Fibroblast of peridontal ligament (primary cell): ENCODE measurements at regions not wholly inside any gene's neighbourhood (a gene's known extent, or its start where the extent isn't known, plus 50 kb on each side); places are given as distances from the start of the nearest gene placed in this dataset.
A peak's percentile ranks its signal among the peaks of the same experiment; 100 is the strongest.

Experiments
- DNase-seq: peaks from one replicate; pipeline ENCODE4 v3.0.0-alpha.2; 2010; ENCODE audit errors: extremely low read depth

DNA sequence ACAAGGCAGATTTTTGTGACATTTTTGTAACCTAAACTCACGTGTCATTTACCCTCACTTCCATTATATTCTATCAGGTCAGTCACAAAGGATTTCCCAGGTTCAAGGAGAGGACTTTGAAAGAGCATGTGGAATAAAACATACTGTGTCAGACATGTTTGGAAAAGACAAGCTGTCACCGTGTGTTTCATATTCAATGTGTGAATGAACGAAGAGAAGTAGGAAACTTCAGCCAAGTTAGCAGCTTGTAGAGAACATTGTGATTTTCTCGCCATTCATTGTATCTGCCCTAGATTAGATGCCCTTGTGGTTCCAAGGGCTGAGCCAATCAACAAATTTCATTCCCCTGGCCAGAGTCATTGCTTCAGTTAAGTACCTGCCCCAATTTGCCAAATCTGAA lies 2288.9 kb upstream of the PCDH20 start:
- DNase-seq: no peak

DNA sequence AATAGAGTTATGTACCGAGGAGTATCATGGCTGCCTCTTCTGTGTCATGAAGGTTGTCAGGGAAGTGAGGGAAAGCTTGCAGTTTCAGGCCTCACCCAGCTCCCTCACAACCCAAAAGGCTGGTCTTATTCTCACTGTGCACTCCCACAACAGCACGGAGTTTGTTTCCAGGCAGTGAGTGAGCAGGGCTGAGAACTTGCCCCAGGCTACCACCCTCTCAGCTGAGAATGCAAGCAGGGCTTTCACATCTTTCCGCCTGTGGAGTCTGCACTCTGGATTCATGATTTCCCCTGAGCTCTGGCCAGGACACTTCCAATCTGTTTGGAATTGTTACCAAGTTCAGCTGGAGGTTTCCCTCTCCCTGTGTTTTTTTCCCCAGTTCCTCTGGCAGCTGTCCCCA lies 2284.7 kb upstream of the PCDH20 start:
- DNase-seq: no peak

DNA sequence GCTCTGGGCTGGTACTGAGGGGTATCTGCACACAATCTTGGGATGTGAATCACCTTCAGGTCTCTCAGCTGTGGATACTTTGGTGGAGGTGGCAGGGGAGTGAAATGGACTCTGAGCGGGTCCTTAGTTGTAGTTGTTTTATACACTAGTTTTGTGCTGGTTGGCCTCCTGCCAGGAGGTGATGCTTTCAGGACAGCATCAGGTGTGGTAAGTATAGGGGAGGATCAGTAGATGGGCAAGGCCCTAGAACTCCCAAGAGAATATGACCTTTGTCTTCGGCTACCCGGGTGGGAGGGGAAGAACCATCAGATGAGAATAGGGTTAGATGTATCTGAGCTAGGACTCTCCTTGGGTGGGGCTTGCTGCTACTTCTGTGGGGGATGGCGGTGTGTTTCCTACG lies 2284.3 kb upstream of the PCDH20 start:
- no peak for DNase-seq

DNA sequence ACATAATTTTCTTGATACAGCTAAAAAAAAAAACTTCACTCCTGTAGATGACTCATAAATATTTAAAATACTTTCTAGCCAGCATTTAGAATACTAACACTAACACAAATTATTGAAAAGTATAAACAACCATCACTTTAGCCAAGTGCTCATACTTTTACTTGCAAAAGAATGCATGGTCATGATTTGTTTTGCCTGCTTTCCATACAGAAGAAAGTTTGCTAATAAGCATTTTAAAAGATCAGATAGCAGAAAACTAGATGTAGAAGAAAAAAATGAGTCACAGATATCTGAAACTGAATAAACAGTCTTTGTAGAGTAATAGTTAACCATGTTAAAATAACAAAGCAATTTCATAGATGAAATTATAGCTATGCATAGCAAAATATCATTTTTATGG lies 2280.4 kb upstream of the PCDH20 start:
- DNase-seq: peak; percentile 74

DNA sequence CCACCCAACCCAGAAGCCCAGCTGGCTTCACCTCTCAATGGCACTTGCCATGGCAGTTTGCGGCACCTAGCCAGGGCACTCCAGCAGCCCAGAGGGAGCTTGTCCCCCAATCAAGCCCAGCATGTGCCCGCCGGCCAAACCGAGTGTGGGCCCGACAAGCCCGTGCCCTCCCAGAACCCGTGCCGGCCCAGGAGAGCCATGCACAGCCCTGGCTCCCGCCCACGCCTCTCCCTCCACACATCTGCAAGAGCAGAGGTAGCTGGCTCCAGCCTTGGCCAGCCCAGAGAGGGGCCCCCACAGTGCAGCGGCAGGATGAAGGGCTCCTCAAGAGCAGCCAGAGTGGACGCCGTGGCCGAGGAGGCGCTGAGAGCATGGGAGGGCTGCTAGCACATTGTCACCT lies 2278.0 kb upstream of the PCDH20 start:
- DNase-seq: no peak

DNA sequence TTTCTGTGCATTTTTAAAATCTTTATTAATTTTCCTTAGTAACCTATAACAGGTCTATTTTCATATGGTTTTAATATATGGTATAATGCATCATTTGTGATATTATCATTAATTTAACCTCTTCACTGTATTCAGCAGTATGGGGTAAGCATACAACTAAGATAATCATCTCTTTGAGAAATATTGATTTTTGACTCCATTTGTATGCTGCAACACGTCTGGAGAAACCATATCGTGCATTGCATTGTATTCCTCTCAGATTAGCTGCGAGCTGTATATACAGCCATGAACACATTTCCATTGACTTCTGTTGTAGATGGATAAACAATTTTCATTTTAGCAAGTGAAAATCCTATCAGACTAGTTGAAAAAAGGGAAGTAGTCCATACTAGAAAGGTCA lies 2275.8 kb upstream of the PCDH20 start:
- DNase-seq: no peak

DNA sequence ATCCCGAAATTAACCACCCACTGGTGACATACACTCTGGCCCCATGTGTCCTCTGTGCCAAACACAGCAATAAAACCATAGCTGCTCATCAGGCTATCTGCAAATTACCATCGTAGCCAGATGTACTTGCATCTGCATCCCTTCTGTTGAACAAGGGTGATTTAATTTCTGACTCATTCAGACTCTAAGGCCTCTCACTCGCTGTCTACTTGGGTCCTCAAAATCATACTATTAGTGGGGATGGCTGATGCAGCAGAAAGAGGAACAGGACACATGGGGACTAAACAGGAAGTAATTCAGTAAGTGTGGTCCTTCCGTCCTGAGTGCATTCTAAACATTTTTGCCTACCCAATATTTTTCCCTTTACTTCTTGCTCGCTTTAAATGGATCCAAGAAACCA lies 2275.0 kb upstream of the PCDH20 start:
- no peak for DNase-seq

DNA sequence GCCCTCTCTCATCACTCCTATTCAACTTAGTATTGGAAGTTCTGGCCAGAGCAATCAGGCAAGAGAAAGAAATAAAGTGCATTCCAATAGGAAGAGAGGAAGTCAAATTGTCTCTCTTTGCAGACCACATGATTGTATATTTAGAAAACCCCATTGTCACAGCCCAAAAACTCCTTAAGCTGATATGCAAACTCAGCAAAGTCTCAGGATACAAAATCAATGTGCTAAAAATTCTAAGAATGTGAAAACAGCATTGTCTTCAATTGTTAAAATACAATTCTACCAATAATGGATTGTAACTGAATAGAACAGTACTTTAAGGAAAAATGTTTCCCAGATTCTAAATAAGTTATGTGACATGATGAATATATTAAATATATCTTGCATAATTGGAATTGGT lies 2269.2 kb upstream of the PCDH20 start:
- no peak for DNase-seq

DNA sequence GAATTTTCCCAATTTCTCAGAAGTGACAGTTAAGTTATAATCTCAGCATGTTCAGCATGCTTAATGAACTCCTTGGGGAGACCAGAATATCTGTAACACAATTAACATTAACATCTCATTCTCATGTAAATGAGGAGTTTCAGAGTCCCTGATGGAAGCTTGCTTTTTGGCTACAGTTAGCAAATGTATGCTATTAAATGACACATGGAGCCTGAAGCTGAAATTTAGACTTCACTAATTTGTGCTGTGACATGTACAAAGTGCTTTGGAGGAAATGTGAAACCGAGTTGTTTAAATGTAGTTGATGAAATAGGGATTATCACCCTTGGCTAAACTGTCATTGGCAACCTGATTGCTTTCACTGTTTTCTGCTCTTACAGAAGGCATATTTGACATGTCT lies 2265.1 kb upstream of the PCDH20 start:
- DNase-seq: no peak

DNA sequence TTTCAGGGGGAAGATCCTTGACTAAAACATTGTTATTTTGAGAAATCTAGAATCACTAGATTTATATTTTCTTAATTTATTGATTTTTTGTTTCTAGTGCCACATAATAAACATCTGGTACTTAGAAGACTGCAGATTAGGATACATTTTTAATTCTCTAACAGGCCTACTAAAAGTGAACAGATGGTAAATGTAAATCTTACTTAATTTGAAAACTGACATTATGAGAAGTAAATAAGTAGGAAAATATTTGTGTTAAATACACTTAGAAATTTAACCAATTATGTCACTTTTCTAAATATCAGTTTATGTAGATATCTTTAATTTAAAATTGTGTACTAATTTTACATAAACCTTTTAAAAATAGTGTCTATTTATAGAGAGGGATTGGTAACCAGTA lies 2255.6 kb upstream of the PCDH20 start:
- DNase-seq: no peak

DNA sequence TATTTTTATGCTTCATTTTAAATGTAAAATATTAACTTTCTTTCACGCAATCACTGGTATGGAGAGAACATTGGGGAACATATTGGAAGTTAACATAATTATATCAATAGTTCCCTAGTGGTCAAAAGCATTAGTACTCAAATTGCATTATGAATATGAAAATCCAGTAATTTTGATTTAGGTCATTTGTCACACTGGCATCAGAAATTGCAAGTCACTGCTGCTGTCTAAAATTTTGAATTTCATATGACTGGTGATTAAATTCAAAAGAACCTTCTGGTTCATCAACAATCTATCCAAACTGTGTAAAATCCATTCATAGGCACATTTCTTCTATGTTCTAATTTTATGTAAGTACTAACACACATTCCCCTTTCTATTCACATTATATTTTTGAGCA lies 2235.7 kb upstream of the PCDH20 start:
- no peak for DNase-seq

DNA sequence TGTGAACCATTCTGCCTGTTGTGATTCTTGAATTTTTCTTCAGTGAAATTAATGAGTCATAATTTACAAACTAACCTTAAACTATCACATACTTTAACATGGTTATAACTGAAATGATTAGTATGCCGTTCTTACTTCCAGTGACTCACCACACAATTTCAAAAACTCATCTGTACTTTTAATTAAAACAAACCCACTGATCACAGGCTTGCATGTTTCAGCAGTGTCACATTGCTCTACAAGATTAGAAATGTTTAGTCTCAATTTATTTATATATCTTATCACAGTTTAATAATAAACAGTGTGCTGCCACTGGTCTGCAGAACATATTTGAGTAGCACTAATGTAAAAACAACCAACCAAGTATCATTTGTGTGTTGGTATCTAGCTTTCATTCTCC lies 2227.9 kb upstream of the PCDH20 start:
- no peak for DNase-seq

DNA sequence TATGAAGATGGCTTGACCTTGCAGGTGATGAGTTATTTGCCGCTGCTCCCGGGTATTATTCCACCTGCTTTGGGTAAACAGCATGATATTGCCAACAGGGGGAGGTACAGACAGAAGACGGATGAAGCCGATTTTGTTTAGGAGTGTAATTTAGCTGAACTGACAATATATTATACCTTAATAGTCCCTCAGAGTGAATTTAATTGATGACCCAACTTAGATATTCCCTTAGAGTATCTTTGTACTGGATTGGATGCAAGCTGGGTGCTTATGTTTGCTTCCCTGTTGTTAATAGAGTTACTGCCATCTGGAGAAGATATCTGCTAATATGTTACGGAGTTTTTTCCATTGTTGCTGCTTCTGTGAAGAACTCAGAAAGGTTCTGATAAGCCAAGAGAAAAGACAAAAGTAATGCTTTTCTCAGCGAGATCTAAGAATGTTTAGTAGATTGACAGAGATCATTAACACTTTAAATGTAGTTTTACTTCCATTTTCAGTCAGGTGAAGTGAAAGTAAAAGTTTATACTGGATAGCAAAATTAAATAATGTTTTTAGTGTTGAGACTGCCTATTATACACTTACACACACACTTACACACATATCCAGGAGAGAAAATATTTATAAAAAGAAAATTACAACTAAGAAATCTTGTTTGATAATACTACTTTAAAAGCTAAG lies 2220.8 kb upstream of the PCDH20 start:
- DNase-seq: peak; percentile 29

DNA sequence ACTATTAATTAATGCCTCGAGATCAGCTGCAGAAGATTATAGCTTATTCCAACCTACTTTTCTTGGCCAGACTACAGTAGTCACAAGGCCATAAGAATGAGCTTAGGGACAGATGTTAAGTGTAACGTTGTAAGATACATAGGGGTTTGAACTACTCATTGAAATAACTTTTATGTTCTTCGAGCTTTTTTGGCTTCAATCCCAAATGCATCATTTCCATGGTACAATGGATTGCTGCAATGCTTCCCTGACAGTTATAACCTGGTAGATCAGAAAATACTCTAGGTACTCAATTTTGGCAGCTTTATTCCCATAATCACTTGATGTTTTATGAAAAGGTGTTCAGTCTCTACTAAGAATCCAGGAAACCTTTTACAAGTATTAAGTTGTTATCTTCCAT lies 2216.7 kb upstream of the PCDH20 start:
- no peak for DNase-seq

DNA sequence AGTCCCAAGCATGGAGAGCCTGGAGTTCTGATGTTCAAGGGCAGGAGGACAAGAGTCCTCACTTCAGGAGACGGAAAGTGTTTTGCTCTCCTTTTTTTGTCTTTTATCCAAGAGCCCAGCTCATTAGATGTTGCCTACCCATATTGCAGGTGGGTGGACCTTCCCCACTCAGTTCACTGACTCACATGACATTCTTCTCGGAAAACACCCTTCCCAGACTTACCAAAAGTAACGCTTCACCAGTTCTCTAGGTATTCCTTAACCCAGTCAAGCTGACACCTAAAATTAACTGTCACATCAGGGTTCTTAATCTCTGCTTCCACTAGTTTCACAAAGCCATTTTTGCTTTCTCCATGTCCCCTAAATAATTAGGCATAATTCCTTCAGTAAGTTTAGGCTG lies 2215.4 kb upstream of the PCDH20 start:
- DNase-seq: no peak

DNA sequence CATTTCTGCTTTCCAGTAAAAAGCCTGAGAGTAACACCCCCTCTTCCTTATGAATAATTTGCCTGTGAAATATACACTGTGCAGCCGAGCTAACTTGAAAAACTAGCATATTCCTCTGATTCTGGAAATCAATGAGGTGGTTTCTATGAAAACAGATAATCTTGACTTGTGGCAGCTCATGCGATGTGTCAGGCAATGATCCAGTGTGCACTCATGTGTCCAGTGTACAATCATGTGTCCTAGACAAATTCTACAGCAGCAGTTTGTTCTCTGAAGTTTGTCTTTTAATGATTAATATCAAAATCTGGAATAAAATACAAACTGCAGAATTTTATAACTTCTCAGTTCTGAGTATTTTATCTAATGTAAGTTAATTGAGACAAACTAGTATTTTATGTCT lies 2213.9 kb upstream of the PCDH20 start:
- DNase-seq: no peak

DNA sequence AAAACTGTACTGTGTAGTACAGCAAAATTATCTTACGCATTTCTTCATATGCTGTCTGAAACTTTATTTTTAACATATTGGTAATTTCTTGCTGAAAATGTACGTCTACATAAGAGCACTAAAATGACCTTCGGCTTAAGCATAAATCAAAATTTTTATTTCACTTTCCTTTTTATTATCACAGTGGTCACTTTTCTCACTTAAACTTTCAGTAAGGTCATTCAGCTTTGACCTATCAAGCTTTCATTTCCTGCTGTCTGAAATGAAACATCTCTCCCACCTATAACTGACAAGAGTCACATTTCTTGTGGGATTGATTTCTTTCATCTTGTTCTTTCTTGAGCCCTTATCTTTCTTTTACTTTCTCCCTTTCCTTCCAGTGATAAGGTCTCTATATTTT lies 2212.7 kb upstream of the PCDH20 start:
- DNase-seq: no peak

DNA sequence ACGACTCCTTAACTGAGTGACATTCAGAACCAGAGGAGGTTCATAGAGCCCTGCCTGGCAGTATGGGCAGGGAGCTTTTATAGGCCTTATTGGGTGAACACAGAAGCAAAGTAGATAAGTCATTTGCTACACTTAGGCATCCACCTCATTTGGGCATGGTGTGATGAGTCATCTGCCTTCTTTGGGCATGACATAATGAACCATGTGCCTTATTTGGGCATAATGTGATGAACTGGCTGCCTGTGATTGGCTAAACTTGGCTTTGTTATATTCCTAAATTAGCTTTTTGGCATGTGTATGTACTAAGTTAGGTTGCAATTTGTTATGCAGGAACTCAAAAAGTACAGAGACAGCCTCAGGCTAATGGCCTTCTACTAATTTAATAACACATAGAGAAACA lies 2210.2 kb upstream of the PCDH20 start:
- DNase-seq: peak; percentile 12

DNA sequence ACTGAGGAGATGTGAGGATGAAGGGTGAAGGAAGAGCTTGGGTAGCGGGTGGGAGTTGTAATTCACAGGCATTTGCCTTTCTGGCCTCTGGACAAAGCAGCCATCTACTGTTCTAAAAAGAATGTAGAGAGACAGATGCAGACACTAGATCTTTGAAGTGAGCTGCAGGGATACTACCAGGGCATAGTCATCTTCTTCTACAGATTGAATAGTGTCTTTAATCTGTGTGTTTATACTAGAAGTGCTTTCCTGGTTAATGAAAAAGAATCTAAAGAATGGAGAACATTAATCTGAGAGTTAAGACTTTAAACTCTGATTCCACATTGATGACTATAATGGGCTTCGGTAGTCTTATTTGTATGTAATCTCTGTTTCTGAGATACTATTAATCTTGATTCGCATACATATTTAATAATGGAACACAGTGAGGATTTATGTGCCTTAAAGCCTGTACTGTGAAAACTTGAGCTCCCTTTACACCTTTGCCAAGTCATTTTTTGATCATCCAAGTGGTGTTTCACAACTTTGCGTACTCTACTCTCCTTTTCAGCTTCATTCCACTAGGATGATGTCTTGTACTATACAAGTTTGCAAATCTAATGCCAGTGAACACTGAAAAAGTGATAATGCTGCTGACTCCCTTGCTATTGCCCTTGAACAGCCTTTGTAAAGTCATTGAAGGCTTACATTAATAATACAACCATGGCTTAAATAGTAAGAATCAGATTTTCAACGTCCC lies 2199.4 kb upstream of the PCDH20 start:
- no peak for DNase-seq

DNA sequence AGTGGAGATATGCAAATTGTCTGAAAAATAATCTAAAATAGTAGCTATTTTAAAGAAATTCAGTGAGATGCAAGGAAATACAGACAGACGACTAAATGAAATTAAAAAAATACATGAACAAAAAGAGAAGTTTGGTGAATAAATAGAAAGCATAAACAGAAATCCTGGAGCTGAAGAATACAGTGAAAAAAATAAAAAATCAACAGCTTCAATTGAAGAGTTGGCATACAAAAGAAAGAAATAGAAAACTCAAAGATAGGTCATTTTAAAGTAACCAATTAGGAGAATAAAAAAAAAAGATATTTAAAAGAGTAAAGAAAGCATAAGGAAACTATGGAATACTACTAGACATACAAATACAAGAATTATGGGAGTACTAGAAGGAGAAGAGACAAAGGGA lies 2191.5 kb upstream of the PCDH20 start:
- DNase-seq: no peak

DNA sequence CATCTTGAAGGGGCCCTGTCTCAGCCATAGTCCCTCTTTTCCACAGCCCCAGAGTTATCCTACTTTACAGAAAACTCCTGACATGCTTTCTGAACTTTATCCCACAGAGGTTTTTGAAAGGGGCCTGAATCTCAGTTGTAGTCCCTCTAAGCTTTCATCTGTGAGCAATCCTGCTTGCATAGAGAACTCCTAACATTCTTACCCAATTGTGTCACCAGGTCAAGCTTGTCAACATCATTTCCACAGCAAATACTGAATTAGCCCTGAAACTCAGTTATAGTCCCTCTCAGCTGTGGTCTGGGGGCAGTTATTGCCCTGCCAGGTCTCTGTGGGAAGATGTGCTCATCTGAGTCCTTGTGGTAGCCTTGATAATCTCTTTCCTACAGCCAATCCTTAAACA lies 2190.3 kb upstream of the PCDH20 start:
- no peak for DNase-seq

DNA sequence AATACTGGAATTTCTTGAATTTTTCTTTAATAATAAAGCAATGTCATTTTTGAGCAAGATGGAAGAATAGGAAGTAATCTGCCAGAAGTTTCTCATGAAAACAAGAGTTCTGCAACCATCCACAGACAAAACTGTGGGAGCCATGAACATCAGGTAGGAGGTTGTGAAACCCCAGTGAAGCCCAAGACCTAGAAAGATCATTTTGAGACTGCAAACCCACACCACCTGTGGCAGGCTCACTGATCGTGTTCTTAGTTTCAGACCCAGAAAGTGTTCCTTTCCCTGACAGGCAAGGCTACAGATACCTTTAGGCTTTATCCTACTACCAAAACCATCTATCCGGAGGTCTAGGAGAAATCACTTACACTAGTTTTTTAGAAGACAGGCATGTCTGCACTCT lies 2189.8 kb upstream of the PCDH20 start:
- DNase-seq: no peak

DNA sequence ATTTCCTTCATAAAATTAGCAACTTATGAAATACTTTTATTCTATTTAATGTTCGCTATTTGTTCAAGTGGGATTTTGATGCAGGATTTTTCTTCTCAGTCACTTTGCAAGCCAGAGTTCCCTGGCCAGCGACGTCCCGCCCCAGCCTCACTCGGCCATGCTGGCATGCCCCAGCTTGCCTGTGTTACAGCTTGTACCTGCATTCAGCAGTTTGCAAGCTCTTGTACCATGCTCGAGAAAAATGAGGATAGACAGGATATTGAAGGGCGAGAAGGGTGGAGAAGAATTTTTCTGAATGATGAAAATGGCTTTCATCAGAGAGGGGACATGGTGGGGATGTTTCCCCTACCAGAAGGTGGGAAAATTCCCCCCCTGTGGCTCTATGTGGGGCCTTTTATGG lies 2180.2 kb upstream of the PCDH20 start:
- DNase-seq: no peak

DNA sequence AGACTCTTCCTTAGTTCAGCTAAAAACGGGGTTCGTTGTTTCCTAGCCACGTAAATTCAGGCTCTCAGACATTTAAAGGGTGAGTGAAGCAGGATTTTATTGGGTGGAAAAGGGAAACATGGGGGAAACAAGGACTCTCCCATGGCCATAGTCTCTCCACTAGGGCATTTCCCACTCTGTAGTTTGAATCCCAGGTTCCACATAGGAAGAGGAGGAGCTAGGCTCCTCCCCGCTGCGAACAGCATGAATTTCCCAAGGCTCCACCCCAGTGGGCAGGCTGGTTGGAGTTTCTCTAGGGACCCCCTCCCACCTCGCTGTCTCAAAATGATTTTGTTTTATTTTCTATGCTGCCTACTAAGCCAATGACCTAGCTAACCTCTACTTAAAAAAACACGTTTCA lies 2170.8 kb upstream of the PCDH20 start:
- no peak for DNase-seq
